ENCODE measurements at regions not wholly inside any gene's neighbourhood (a gene's known extent, or its start where the extent isn't known, plus 50 kb on each side); places are given as distances from the start of the nearest gene placed in this dataset.

DNA sequence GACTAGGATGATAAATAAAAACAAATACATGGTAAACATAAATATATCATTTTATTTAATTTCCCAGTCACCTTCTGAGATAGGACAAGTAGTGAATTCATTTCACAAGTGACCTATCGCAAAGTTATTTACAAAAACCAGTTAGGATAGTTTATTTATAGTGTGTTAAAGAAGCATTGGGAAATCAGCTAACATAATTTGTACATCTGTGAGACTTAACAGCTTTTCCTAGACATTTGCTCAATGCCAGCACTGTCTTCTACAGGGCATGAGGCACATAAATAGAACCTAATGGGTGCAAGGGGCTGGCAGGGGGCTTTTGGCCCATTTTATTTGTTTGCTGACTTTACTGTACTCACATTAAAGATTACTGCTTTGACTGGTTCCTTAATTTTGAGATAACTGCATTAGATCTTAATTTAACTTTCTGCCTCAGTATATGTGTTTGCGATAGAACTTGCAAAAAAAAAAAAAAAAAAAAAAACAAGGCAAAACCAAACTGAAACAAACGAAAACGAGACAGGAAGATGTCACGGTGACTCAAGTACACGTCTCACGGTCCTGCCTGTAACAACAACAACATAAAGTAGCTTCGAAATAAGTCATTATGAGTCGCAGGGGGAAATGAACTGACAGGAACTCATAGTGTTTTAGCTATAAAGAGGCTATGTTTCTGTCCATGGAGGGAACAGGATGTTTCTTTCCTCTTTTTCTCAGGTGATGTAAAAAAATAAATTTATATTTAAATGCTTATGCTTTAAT lies 133.7 kb upstream of the GMDS start:
- Histone ChIP-seq H3K4me2 (ENCODE audit: low read length) (no peak overlapping the region), H4K20me1 (ENCODE audit: control insufficient read depth, insufficient read depth, low read depth, low read length) (no peaks in the 10 kb centered on the region), H3K27ac (ENCODE audit: low read depth, low read length) (no peak overlapping the region), H3F3A (ENCODE audit: control insufficient read depth, insufficient read depth) (no peaks in the 10 kb centered on the region), H3K9me3 (ENCODE audit: control insufficient read depth, insufficient read depth, low read length) (no peaks in the 10 kb centered on the region), H3K4me3 (ENCODE audit: low read length) (no peak overlapping the region), H3K9me2 (replicated peaks; ENCODE audit: control insufficient read depth, low read length) (no peaks in the 10 kb centered on the region), H3K27me3 (ENCODE audit: control insufficient read depth, low read length) (no peaks in the 10 kb centered on the region), H3K79me2 (ENCODE audit: control insufficient read depth, low read length) (no peaks in the 10 kb centered on the region), H3K36me3 (ENCODE audit: control insufficient read depth, low read length) (no peaks in the 10 kb centered on the region), H3K4me1 (ENCODE audit: control insufficient read depth, low read length) (no peaks in the 10 kb centered on the region)
- TF ChIP-seq CTCF (IDR thresholded peaks at IDR 0.05; ENCODE audit: low read depth, low read length, poor library complexity, severe bottlenecking) (no peak), EZH2phosphoT487 (IDR thresholded peaks at IDR 0.05; ENCODE audit: borderline replicate concordance, low read length) (no peak)

GRCh38 chr6:2378046-2378657 lies 132.7 kb upstream of the GMDS start:
- no peak overlapping the region for H3K4me2 ChIP-seq (ENCODE audit: low read length)

GRCh38 chr6:2376429-2377355 lies 131.3 kb upstream of the GMDS start:
- H3K9me3 ChIP-seq (ENCODE audit: control insufficient read depth, insufficient read depth, low read length) = no peaks in the 10 kb centered on the region
- H3F3A ChIP-seq (ENCODE audit: control insufficient read depth, insufficient read depth) = no peaks in the 10 kb centered on the region
- no peaks in the 10 kb centered on the region for H3K9me2 ChIP-seq (replicated peaks; ENCODE audit: control insufficient read depth, low read length)
- TF ChIP-seq EZH2phosphoT487 (IDR thresholded peaks at IDR 0.05; ENCODE audit: borderline replicate concordance, low read length) = no peak
- no peak for TF ChIP-seq CTCF (IDR thresholded peaks at IDR 0.05; ENCODE audit: low read depth, low read length, poor library complexity, severe bottlenecking)
- no peaks in the 10 kb centered on the region for H3K27me3 ChIP-seq (ENCODE audit: control insufficient read depth, low read length)
- no peak overlapping the region for H3K4me2 ChIP-seq (ENCODE audit: low read length)
- no peaks in the 10 kb centered on the region for H3K4me1 ChIP-seq (ENCODE audit: control insufficient read depth, low read length)
- H3K27ac ChIP-seq (ENCODE audit: low read depth, low read length) = no peak overlapping the region
- no peaks in the 10 kb centered on the region for H3K36me3 ChIP-seq (ENCODE audit: control insufficient read depth, low read length)
- H3K79me2 ChIP-seq (ENCODE audit: control insufficient read depth, low read length) = no peaks in the 10 kb centered on the region
- no peak overlapping the region for H3K4me3 ChIP-seq (ENCODE audit: low read length)
- no peaks in the 10 kb centered on the region for H4K20me1 ChIP-seq (ENCODE audit: control insufficient read depth, insufficient read depth, low read depth, low read length)

More at GRCh38 chr6:2378046-2378657, 132.7 kb upstream of the GMDS start:
- no peaks in the 10 kb centered on the region for H4K20me1 ChIP-seq (ENCODE audit: control insufficient read depth, insufficient read depth, low read depth, low read length)
- H3K36me3 ChIP-seq (ENCODE audit: control insufficient read depth, low read length) = no peaks in the 10 kb centered on the region
- no peaks in the 10 kb centered on the region for H3F3A ChIP-seq (ENCODE audit: control insufficient read depth, insufficient read depth)
- no peaks in the 10 kb centered on the region for H3K4me1 ChIP-seq (ENCODE audit: control insufficient read depth, low read length)
- no peak overlapping the region for H3K27ac ChIP-seq (ENCODE audit: low read depth, low read length)
- no peaks in the 10 kb centered on the region for H3K79me2 ChIP-seq (ENCODE audit: control insufficient read depth, low read length)
- H3K9me2 ChIP-seq (replicated peaks; ENCODE audit: control insufficient read depth, low read length) = no peaks in the 10 kb centered on the region
- H3K27me3 ChIP-seq (ENCODE audit: control insufficient read depth, low read length) = no peaks in the 10 kb centered on the region
- H3K4me3 ChIP-seq (ENCODE audit: low read length) = no peak overlapping the region
- H3K9me3 ChIP-seq (ENCODE audit: control insufficient read depth, insufficient read depth, low read length) = no peaks in the 10 kb centered on the region
- TF ChIP-seq CTCF (IDR thresholded peaks at IDR 0.05; ENCODE audit: low read depth, low read length, poor library complexity, severe bottlenecking) (no peak), EZH2phosphoT487 (IDR thresholded peaks at IDR 0.05; ENCODE audit: borderline replicate concordance, low read length) (no peak)

Measured in DOHH2 (cell line).